KMS-11 (cell line): ENCODE measurements at regions not wholly inside any gene's neighbourhood (a gene's known extent, or its start where the extent isn't known, plus 50 kb on each side); places are given as distances from the start of the nearest gene placed in this dataset.

Experiments used
- H2AFZ ChIP-seq: fragments of 200-600 bp; sonication (generic); 2 replicates; pipeline ENCODE4 v1.6.1; 2016; ENCODE audit warnings: antibody characterized with exemption, mixed run types, low read depth
- H3K27ac ChIP-seq: fragments of 200-600 bp; sonication (generic); 2 replicates; pipeline ENCODE4 v1.6.1; 2016; ENCODE audit warnings: mild to moderate bottlenecking, mixed run types
- H3K27me3 ChIP-seq: fragments of 200-600 bp; sonication (generic); 2 replicates; pipeline ENCODE4 v1.6.1; 2017; ENCODE audit warnings: mild to moderate bottlenecking, low read depth, mixed run types, moderate library complexity; ENCODE audit not compliant: insufficient read depth
- H3K36me3 ChIP-seq: fragments of 200-600 bp; sonication (generic); 2 replicates; pipeline ENCODE4 v1.6.1; 2017; ENCODE audit warnings: mild to moderate bottlenecking, mixed run types; ENCODE audit not compliant: insufficient read depth
- H3K4me1 ChIP-seq: fragments of 200-600 bp; sonication (generic); 2 replicates; pipeline ENCODE4 v1.6.1; 2016; ENCODE audit warnings: mild to moderate bottlenecking, low read depth, mixed run types; ENCODE audit not compliant: poor library complexity, severe bottlenecking
- H3K4me2 ChIP-seq: fragments of 200-600 bp; sonication (generic); 2 replicates; pipeline ENCODE4 v1.7.0; 2016; ENCODE audit warnings: mild to moderate bottlenecking, mixed run types
- H3K4me3 ChIP-seq: fragments of 200-600 bp; sonication (generic); IDR thresholded peaks from 2 replicates; pipeline ENCODE4 v1.6.1; 2017; ENCODE audit warnings: low read depth, low read length, mixed read lengths; ENCODE audit not compliant: insufficient read depth
- H3K79me2 ChIP-seq: fragments of 200-600 bp; sonication (generic); 2 replicates; pipeline ENCODE4 v1.6.1; 2016; ENCODE audit warnings: low read depth, mixed run types; ENCODE audit not compliant: insufficient read depth
- H3K9ac ChIP-seq: fragments of 200-600 bp; sonication (generic); 2 replicates; pipeline ENCODE4 v1.6.1; 2016; ENCODE audit warnings: mild to moderate bottlenecking, mixed run types
- H4K20me1 ChIP-seq: fragments of 200-600 bp; sonication (generic); 2 replicates; pipeline ENCODE4 v1.6.1; 2016; ENCODE audit warnings: mild to moderate bottlenecking, mixed run types; ENCODE audit not compliant: insufficient read depth
- TF ChIP-seq, protein P1 (sequence below): fragments of 200-600 bp; sonication (generic); conservative IDR thresholded peaks from 2 replicates; pipeline ENCODE4 v1.6.1; 2017; ENCODE audit warnings: low read depth, mild to moderate bottlenecking, antibody characterized with exemption, low read length, moderate library complexity, mixed read lengths

DNA sequence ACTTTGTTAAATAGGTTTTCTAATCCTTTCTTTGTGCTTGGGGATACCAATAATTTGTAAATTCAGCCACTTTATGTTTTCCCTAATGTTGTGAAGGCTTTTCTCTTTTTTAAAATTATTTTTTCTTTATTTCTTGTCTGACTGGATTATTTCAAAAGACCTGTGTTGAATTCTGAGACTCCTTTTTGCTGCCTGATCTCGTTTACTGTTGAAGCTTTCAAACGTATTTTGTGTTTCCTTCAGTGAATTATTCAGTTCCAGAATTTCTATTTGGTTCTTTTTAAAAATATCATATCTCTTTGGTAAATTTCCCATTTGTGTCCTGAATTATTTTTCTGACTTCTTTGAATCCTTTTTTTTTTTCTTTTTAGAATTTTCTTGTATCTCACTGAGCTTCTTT lies 241.6 kb downstream of the LRIG3 start:
- H3K27ac ChIP-seq: no peak overlapping the region
- TF ChIP-seq, protein P1, sequence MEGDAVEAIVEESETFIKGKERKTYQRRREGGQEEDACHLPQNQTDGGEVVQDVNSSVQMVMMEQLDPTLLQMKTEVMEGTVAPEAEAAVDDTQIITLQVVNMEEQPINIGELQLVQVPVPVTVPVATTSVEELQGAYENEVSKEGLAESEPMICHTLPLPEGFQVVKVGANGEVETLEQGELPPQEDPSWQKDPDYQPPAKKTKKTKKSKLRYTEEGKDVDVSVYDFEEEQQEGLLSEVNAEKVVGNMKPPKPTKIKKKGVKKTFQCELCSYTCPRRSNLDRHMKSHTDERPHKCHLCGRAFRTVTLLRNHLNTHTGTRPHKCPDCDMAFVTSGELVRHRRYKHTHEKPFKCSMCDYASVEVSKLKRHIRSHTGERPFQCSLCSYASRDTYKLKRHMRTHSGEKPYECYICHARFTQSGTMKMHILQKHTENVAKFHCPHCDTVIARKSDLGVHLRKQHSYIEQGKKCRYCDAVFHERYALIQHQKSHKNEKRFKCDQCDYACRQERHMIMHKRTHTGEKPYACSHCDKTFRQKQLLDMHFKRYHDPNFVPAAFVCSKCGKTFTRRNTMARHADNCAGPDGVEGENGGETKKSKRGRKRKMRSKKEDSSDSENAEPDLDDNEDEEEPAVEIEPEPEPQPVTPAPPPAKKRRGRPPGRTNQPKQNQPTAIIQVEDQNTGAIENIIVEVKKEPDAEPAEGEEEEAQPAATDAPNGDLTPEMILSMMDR: no peak
- no peaks in the 10 kb centered on the region for H3K4me1 ChIP-seq
- H4K20me1 ChIP-seq: no peaks in the 10 kb centered on the region
- no peak overlapping the region for H3K9ac ChIP-seq
- no peak overlapping the region for H2AFZ ChIP-seq
- no peaks in the 10 kb centered on the region for H3K79me2 ChIP-seq
- no peak overlapping the region for H3K4me3 ChIP-seq
- H3K27me3 ChIP-seq: no peaks in the 10 kb centered on the region
- H3K36me3 ChIP-seq: no peaks in the 10 kb centered on the region
- H3K4me2 ChIP-seq: no peak overlapping the region

DNA sequence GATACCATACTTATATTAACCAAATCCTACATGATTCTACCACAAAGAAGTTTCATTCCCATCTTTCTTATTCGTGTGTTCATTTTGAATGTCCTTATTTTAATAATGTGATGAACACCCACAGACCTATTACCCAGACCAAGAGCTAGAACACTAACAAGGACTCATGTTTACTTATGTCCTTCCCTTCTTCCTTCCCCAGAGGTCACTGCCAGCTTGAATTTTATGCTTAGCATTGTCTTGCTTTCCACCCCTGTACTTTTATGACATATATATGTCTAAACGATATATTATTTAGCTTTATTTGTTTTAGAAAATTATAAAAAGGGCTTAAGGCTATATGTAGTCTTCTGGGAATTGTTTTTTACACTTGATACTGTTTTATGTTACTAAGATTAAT lies 238.6 kb downstream of the LRIG3 start:
- H3K36me3 ChIP-seq: no peaks in the 10 kb centered on the region
- H3K4me3 ChIP-seq: no peak overlapping the region
- H3K27ac ChIP-seq: no peak overlapping the region

DNA sequence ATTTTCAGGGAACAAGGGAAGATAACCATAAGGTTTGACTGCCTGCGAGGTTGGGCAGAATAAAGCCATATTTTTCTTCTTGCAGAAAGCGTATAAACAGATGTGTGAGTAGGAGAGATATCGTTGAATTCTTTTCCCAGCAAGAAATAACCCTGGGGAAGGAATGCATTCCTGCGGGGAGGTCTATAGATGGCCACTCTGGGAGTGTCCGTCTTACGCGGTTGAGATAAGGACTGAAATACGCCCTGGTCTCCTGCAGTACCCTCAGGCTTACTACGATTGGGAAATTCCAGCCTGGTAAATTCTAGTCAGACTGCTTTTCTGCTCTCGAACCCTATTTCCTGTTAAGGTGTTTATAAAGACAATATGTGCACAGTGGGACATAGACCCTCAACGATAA lies 225.0 kb downstream of the LRIG3 start:
- Histone ChIP-seq H3K4me3 (no peak overlapping the region), H3K4me1 (no peaks in the 10 kb centered on the region), H4K20me1 (no peaks in the 10 kb centered on the region), H3K79me2 (no peaks in the 10 kb centered on the region), H3K9ac (no peak overlapping the region), H3K27me3 (no peaks in the 10 kb centered on the region), H2AFZ (no peak overlapping the region), H3K27ac (no peak overlapping the region), H3K4me2 (no peak overlapping the region), H3K36me3 (no peaks in the 10 kb centered on the region)
- TF ChIP-seq, protein P1: no peak

More for the DNA sequence above, 238.6 kb downstream of the LRIG3 start:
- Histone ChIP-seq H4K20me1 (no peaks in the 10 kb centered on the region), H3K9ac (no peak overlapping the region), H3K4me2 (no peak overlapping the region), H3K27me3 (no peaks in the 10 kb centered on the region), H3K79me2 (no peaks in the 10 kb centered on the region), H2AFZ (no peak overlapping the region), H3K4me1 (no peaks in the 10 kb centered on the region)
- TF ChIP-seq, protein P1: no peak

DNA sequence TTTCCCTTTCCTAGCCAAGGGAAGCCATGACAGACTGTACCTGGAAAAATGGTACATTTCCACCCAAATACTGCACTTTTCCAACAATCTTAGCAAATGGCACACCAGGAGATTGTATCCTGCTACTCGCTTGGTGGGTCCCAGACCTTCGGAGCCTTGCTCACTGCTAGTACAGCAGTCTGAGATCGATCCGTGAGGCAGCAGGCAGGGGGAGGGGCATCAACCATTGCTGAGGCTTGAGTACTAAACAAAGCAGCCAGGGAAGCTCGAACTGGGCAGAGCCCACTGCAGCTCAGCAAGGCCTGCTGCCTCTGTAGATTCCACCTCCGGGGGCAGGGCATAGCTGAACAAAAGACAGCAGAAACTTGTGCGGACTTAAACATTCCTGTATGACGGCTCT lies 218.8 kb downstream of the LRIG3 start:
- Histone ChIP-seq H3K27ac (no peak overlapping the region), H3K4me2 (no peak overlapping the region), H3K4me3 (no peak overlapping the region), H4K20me1 (no peaks in the 10 kb centered on the region), H3K4me1 (no peaks in the 10 kb centered on the region), H2AFZ (no peak overlapping the region), H3K9ac (no peak overlapping the region), H3K36me3 (no peaks in the 10 kb centered on the region), H3K27me3 (no peaks in the 10 kb centered on the region), H3K79me2 (no peaks in the 10 kb centered on the region)
- TF ChIP-seq, protein P1: no peak
